ENCODE measurements at regions not wholly inside any gene's neighbourhood (a gene's known extent, or its start where the extent isn't known, plus 50 kb on each side); places are given as distances from the start of the nearest gene placed in this dataset.

- no peak for DNase-seq (ENCODE audit: low read depth)
- no peak for TF ChIP-seq CTCF (IDR thresholded peaks at IDR 0.05; ENCODE audit: insufficient read depth, low read depth, low read length)
- H3K4me3 ChIP-seq (ENCODE audit: low read depth, low read length) = no peak overlapping the region
Measured at GRCh38 chr15:69595009-69595791, 142.6 kb downstream of the RPLP1 start.

GRCh38 chr15:69597061-69597592 lies 144.5 kb downstream of the RPLP1 start:
- TF ChIP-seq CTCF (IDR thresholded peaks at IDR 0.05; ENCODE audit: insufficient read depth, low read depth, low read length) = no peak
- H3K4me3 ChIP-seq (ENCODE audit: low read depth, low read length) = no peak overlapping the region
- DNase-seq (ENCODE audit: low read depth) = no peak

DNA sequence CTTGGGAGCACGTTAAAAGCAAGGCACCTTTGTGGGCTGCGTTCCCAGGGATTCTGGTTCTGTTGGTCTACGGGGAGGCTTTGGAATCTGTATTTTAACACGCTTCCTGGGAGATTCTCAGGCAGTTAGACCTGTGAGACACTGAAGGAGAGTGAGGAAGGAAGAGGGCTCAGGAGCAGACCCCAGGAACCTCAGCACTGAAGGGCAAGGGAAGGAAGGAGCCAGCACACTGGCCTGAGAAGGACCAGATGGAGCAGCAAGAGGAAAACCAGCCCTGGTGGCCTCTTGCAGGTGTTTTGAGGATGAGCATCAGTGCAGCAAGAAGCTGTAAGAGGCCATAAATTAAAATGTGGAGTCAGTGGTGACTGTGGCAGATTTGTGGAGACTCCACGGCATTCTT lies 146.7 kb downstream of the RPLP1 start:
- no peak for DNase-seq (ENCODE audit: low read depth)
- no peak overlapping the region for H3K4me3 ChIP-seq (ENCODE audit: low read depth, low read length)
- no peak for TF ChIP-seq CTCF (IDR thresholded peaks at IDR 0.05; ENCODE audit: insufficient read depth, low read depth, low read length)

DNA sequence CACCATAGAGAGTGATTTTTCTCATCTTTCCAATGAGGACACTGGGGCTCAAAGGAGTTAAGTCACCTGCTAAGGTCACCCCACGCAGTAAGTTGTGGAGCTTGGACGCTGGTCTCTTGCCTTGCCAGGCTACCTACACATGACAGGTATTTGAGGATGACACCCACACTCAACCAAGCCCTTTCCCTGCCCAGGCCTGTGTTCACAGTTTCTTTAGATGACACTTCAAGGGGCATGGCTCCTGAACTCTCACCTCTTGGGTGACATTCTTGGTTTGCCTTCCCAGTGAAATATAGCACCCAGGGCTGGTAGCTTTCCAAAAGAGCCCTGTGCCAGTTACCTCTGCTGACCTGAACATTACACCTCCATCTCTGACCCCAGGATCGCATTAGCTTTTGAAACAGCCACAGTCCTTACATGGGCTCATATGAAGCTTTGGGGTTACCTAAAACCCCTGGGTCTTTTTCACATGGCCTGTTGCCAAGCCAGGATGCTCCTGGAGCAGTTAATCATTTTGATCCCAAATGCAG lies 148.0 kb downstream of the RPLP1 start:
- no peak for TF ChIP-seq CTCF (IDR thresholded peaks at IDR 0.05; ENCODE audit: insufficient read depth, low read depth, low read length)
- DNase-seq (ENCODE audit: low read depth) = no peak
- no peak overlapping the region for H3K4me3 ChIP-seq (ENCODE audit: low read depth, low read length)

DNA sequence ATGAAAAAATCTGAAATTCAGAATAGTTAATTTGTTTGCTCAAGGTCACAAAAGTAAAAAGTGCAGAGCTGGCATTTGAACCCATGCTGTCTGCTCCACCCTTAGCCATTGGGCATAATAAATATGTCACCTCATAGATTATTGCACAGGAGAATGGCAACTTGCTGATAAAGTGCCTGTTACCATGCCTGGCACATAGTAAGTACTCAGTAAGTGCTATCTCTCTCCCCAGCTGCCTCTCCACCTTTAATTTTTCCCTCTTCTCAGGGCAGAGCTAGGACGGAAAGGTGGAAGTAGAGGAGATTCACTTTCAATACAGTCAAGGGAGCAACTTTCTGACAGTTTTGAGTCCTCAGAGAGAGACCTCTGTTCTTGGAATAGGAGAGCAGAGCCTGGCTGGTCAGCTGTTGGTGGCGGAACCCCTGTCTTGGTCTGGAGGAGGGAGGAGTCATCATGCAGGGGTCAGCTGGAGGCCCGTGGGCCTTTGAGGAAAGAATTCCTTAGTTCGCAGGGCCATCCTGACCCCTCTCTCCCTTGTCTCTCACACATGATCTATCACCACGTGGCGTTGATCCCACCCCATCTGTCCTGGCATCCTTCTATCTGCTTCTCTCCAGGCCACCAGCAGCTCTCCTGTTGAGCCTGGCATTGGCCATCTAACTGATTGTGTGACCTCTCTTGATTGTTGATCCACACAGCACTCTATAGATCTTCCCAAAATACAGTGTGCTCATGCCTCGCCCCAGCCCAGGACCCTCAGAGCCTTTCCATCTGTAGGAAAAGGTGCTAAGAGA lies 149.3 kb downstream of the RPLP1 start:
- TF ChIP-seq CTCF (IDR thresholded peaks at IDR 0.05; ENCODE audit: insufficient read depth, low read depth, low read length) = no peak
- DNase-seq (ENCODE audit: low read depth) = no peak
- no peak overlapping the region for H3K4me3 ChIP-seq (ENCODE audit: low read depth, low read length)

GRCh38 chr15:69602921-69603320 lies 150.3 kb downstream of the RPLP1 start:
- DNase-seq (ENCODE audit: low read depth) = no peak
- H3K4me3 ChIP-seq (ENCODE audit: low read depth, low read length) = no peak overlapping the region

More at GRCh38 chr15:69602921-69603320, 150.3 kb downstream of the RPLP1 start:
- TF ChIP-seq CTCF (IDR thresholded peaks at IDR 0.05; ENCODE audit: insufficient read depth, low read depth, low read length) = no peak

All from fibroblast of villous mesenchyme (primary cell).